Hepatocyte (in vitro differentiated cells): ENCODE measurements at regions not wholly inside any gene's neighbourhood (a gene's known extent, or its start where the extent isn't known, plus 50 kb on each side); places are given as distances from the start of the nearest gene placed in this dataset.

ENCODE experiments used
- DNase-seq: peaks from one replicate; pipeline ENCODE4 v3.0.0-alpha.2; 2016; ENCODE audit warnings: low spot score
- H2AFZ ChIP-seq: fragments of 200-600 bp; sonication (generic); 2 replicates; pipeline ENCODE4 v1.6.0; 2016; ENCODE audit warnings: antibody characterized with exemption, mild to moderate bottlenecking
- H3K27ac ChIP-seq: fragments of 200-600 bp; sonication (generic); 2 replicates; pipeline ENCODE4 v1.5.1; 2016; ENCODE audit warnings: mild to moderate bottlenecking
- H3K27me3 ChIP-seq: fragments of 200-600 bp; sonication (generic); 2 replicates; pipeline ENCODE4 v1.6.1; 2016
- H3K36me3 ChIP-seq: fragments of 200-600 bp; sonication (generic); replicated peaks from 2 replicates; pipeline ENCODE4 v1.5.1; 2016; ENCODE audit warnings: low read depth; ENCODE audit not compliant: insufficient read depth
- H3K4me1 ChIP-seq: fragments of 200-600 bp; sonication (generic); 2 replicates; pipeline ENCODE4 v1.5.1; 2016; ENCODE audit warnings: mild to moderate bottlenecking, moderate library complexity; ENCODE audit not compliant: insufficient read depth
- H3K4me2 ChIP-seq: fragments of 200-600 bp; sonication (generic); 2 replicates; pipeline ENCODE4 v1.6.0; 2016
- H3K4me3 ChIP-seq: fragments of 200-600 bp; sonication (generic); 2 replicates; pipeline ENCODE4 v1.5.1; 2016; ENCODE audit warnings: mild to moderate bottlenecking
- H3K79me2 ChIP-seq: fragments of 200-600 bp; sonication (generic); 2 replicates; pipeline ENCODE4 v1.6.0; 2017; ENCODE audit warnings: mild to moderate bottlenecking
- H3K9me2 ChIP-seq: fragments of 200-600 bp; sonication (generic); replicated peaks from 2 replicates; pipeline ENCODE4 v1.6.0; 2017; ENCODE audit warnings: mild to moderate bottlenecking; ENCODE audit not compliant: insufficient read depth
- H3K9me3 ChIP-seq: fragments of 200-600 bp; sonication (generic); 2 replicates; pipeline ENCODE4 v1.5.1; 2016; ENCODE audit warnings: low read depth, mild to moderate bottlenecking
- H4K20me1 ChIP-seq: fragments of 200-600 bp; sonication (generic); 2 replicates; pipeline ENCODE4 v1.6.0; 2016; ENCODE audit warnings: mild to moderate bottlenecking; ENCODE audit not compliant: insufficient read depth, poor library complexity, severe bottlenecking
- EZH2 ChIP-seq: fragments of 200-600 bp; sonication (generic); IDR thresholded peaks from 2 replicates; pipeline ENCODE4 v1.6.1; 2016; ENCODE audit warnings: antibody characterized with exemption, mild to moderate bottlenecking, borderline replicate concordance
- EZH2phosphoT487 ChIP-seq: fragments of 200-600 bp; sonication (generic); IDR thresholded peaks from one replicate; pipeline ENCODE4 v1.6.1; 2018; ENCODE audit warnings: antibody characterized with exemption, mild to moderate bottlenecking, low read depth, moderate library complexity; ENCODE audit not compliant: unreplicated experiment, severe bottlenecking
- WGBS: methylation state at CpG from one replicate; pipeline ENCODE4 v1.1.6; 2016; ENCODE audit warnings: low lambda C conversion rate; ENCODE audit errors: missing lambda C conversion rate; 5-methylcytosine and 5-hydroxymethylcytosine counted together
- TF ChIP-seq, protein P1 (sequence below): fragments of 200-600 bp; sonication (generic); IDR thresholded peaks from 2 replicates; pipeline ENCODE4 v1.5.1; 2016; ENCODE audit warnings: antibody characterized with exemption, mild to moderate bottlenecking; ENCODE audit not compliant: poor library complexity

- H3K27me3 ChIP-seq: no peaks in the 10 kb centered on the region
- no peaks in the 10 kb centered on the region for H3K36me3 ChIP-seq
- H3K4me1 ChIP-seq: no peaks in the 10 kb centered on the region
- H3K9me2 ChIP-seq: no peaks in the 10 kb centered on the region
- no peaks in the 10 kb centered on the region for H4K20me1 ChIP-seq
- WGBS: 38% methylated on average over 4 of the region's 4 CpGs
- no peak overlapping the region for H2AFZ ChIP-seq
- no peak overlapping the region for H3K4me3 ChIP-seq
- TF ChIP-seq, protein P1, sequence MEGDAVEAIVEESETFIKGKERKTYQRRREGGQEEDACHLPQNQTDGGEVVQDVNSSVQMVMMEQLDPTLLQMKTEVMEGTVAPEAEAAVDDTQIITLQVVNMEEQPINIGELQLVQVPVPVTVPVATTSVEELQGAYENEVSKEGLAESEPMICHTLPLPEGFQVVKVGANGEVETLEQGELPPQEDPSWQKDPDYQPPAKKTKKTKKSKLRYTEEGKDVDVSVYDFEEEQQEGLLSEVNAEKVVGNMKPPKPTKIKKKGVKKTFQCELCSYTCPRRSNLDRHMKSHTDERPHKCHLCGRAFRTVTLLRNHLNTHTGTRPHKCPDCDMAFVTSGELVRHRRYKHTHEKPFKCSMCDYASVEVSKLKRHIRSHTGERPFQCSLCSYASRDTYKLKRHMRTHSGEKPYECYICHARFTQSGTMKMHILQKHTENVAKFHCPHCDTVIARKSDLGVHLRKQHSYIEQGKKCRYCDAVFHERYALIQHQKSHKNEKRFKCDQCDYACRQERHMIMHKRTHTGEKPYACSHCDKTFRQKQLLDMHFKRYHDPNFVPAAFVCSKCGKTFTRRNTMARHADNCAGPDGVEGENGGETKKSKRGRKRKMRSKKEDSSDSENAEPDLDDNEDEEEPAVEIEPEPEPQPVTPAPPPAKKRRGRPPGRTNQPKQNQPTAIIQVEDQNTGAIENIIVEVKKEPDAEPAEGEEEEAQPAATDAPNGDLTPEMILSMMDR: no peak
- TF ChIP-seq EZH2phosphoT487 (no peak), EZH2 (no peak)
- H3K9me3 ChIP-seq: no peaks in the 10 kb centered on the region
- no peaks in the 10 kb centered on the region for H3K79me2 ChIP-seq
- peak overlapping the region; percentile 32 for H3K27ac ChIP-seq
- no peak overlapping the region for H3K4me2 ChIP-seq
- DNase-seq: peak; percentile 64
These were observed 659.5 kb downstream of the TSN start for GRCh38 chr2:122414902-122415301.

DNA sequence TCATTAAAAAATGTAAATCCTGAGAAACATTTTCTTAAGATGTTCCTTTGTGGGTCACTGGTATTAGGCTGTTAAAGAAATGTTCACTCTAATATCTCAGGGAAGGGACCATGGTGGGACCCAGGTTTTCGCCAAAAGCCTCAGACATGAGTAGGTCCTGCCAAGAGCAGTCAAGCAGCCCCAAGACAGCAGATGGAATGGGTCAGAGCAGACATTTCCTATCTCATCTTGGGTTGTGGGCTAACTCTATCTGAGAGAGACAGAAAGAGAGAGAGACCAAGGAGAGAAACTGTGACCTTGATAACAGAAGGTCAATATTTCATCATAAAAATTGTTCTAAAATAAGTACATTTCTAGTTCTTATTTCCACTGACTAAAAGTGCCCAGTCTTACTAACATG lies 661.7 kb downstream of the TSN start:
- H2AFZ ChIP-seq: no peak overlapping the region
- no peak overlapping the region for H3K4me3 ChIP-seq
- H3K27ac ChIP-seq: no peak overlapping the region
- no peaks in the 10 kb centered on the region for H3K36me3 ChIP-seq
- no peaks in the 10 kb centered on the region for H3K27me3 ChIP-seq
- no peaks in the 10 kb centered on the region for H3K4me1 ChIP-seq
- DNase-seq: no peak
- no peaks in the 10 kb centered on the region for H3K9me3 ChIP-seq
- H3K79me2 ChIP-seq: no peaks in the 10 kb centered on the region
- H3K4me2 ChIP-seq: no peak overlapping the region
- H3K9me2 ChIP-seq: no peaks in the 10 kb centered on the region
- WGBS: 93% methylated on average over 1 of the region's 1 CpG
- TF ChIP-seq EZH2: no peak
- TF ChIP-seq, protein P1: no peak
- TF ChIP-seq EZH2phosphoT487: no peak
- H4K20me1 ChIP-seq: no peaks in the 10 kb centered on the region

- no peaks in the 10 kb centered on the region for H3K36me3 ChIP-seq
- TF ChIP-seq EZH2phosphoT487 (no peak), EZH2 (no peak)
- TF ChIP-seq, protein P1: no peak
- H3K9me2 ChIP-seq: no peaks in the 10 kb centered on the region
- no peak overlapping the region for H3K4me2 ChIP-seq
- no peak for DNase-seq
- H3K79me2 ChIP-seq: no peaks in the 10 kb centered on the region
- no peaks in the 10 kb centered on the region for H3K9me3 ChIP-seq
- H3K4me1 ChIP-seq: peaks cover 4% of the 10 kb centered on the region
- no peaks in the 10 kb centered on the region for H3K27me3 ChIP-seq
- no peak overlapping the region for H3K4me3 ChIP-seq
- H3K27ac ChIP-seq: no peak overlapping the region
- H4K20me1 ChIP-seq: no peaks in the 10 kb centered on the region
- no peak overlapping the region for H2AFZ ChIP-seq
These were observed 666.3 kb downstream of the TSN start for GRCh38 chr2:122421775-122422174.

- H2AFZ ChIP-seq: no peak overlapping the region
- H3K9me3 ChIP-seq: no peaks in the 10 kb centered on the region
- TF ChIP-seq EZH2phosphoT487 (no peak), EZH2 (no peak)
- TF ChIP-seq, protein P1: no peak
- no peaks in the 10 kb centered on the region for H4K20me1 ChIP-seq
- no peaks in the 10 kb centered on the region for H3K27me3 ChIP-seq
- 77% methylated on average over 7 of the region's 7 CpGs for WGBS
- no peaks in the 10 kb centered on the region for H3K79me2 ChIP-seq
- H3K4me1 ChIP-seq: peaks cover 4% of the 10 kb centered on the region
- H3K4me3 ChIP-seq: no peak overlapping the region
- no peak overlapping the region for H3K27ac ChIP-seq
- H3K9me2 ChIP-seq: no peaks in the 10 kb centered on the region
- no peak for DNase-seq
- no peaks in the 10 kb centered on the region for H3K36me3 ChIP-seq
- no peak overlapping the region for H3K4me2 ChIP-seq
These were observed 667.0 kb downstream of the TSN start for GRCh38 chr2:122422384-122422991.
